Hepatocyte (in vitro differentiated cells): ENCODE measurements at regions not wholly inside any gene's neighbourhood (a gene's known extent, or its start where the extent isn't known, plus 50 kb on each side); places are given as distances from the start of the nearest gene placed in this dataset.
A peak's percentile ranks its signal among the peaks of the same experiment; 100 is the strongest.

Experiments used
- DNase-seq: peaks from one replicate; pipeline ENCODE4 v3.0.0-alpha.2; 2016; ENCODE audit warnings: low spot score
- H2AFZ ChIP-seq: fragments of 200-600 bp; sonication (generic); 2 replicates; pipeline ENCODE4 v1.6.0; 2016; ENCODE audit warnings: antibody characterized with exemption, mild to moderate bottlenecking
- H3K27ac ChIP-seq: fragments of 200-600 bp; sonication (generic); 2 replicates; pipeline ENCODE4 v1.5.1; 2016; ENCODE audit warnings: mild to moderate bottlenecking
- H3K27me3 ChIP-seq: fragments of 200-600 bp; sonication (generic); 2 replicates; pipeline ENCODE4 v1.6.1; 2016
- H3K36me3 ChIP-seq: fragments of 200-600 bp; sonication (generic); replicated peaks from 2 replicates; pipeline ENCODE4 v1.5.1; 2016; ENCODE audit warnings: low read depth; ENCODE audit not compliant: insufficient read depth
- H3K4me1 ChIP-seq: fragments of 200-600 bp; sonication (generic); 2 replicates; pipeline ENCODE4 v1.5.1; 2016; ENCODE audit warnings: mild to moderate bottlenecking, moderate library complexity; ENCODE audit not compliant: insufficient read depth
- H3K4me2 ChIP-seq: fragments of 200-600 bp; sonication (generic); 2 replicates; pipeline ENCODE4 v1.6.0; 2016
- H3K4me3 ChIP-seq: fragments of 200-600 bp; sonication (generic); 2 replicates; pipeline ENCODE4 v1.5.1; 2016; ENCODE audit warnings: mild to moderate bottlenecking
- H3K79me2 ChIP-seq: fragments of 200-600 bp; sonication (generic); 2 replicates; pipeline ENCODE4 v1.6.0; 2017; ENCODE audit warnings: mild to moderate bottlenecking
- H3K9me2 ChIP-seq: fragments of 200-600 bp; sonication (generic); replicated peaks from 2 replicates; pipeline ENCODE4 v1.6.0; 2017; ENCODE audit warnings: mild to moderate bottlenecking; ENCODE audit not compliant: insufficient read depth
- H3K9me3 ChIP-seq: fragments of 200-600 bp; sonication (generic); 2 replicates; pipeline ENCODE4 v1.5.1; 2016; ENCODE audit warnings: low read depth, mild to moderate bottlenecking
- H4K20me1 ChIP-seq: fragments of 200-600 bp; sonication (generic); 2 replicates; pipeline ENCODE4 v1.6.0; 2016; ENCODE audit warnings: mild to moderate bottlenecking; ENCODE audit not compliant: insufficient read depth, poor library complexity, severe bottlenecking
- EZH2 ChIP-seq: fragments of 200-600 bp; sonication (generic); IDR thresholded peaks from 2 replicates; pipeline ENCODE4 v1.6.1; 2016; ENCODE audit warnings: antibody characterized with exemption, mild to moderate bottlenecking, borderline replicate concordance
- EZH2phosphoT487 ChIP-seq: fragments of 200-600 bp; sonication (generic); IDR thresholded peaks from one replicate; pipeline ENCODE4 v1.6.1; 2018; ENCODE audit warnings: antibody characterized with exemption, mild to moderate bottlenecking, low read depth, moderate library complexity; ENCODE audit not compliant: unreplicated experiment, severe bottlenecking
- WGBS: methylation state at CpG from one replicate; pipeline ENCODE4 v1.1.6; 2016; ENCODE audit warnings: low lambda C conversion rate; ENCODE audit errors: missing lambda C conversion rate; 5-methylcytosine and 5-hydroxymethylcytosine counted together
- TF ChIP-seq, protein P1 (sequence below): fragments of 200-600 bp; sonication (generic); IDR thresholded peaks from 2 replicates; pipeline ENCODE4 v1.5.1; 2016; ENCODE audit warnings: antibody characterized with exemption, mild to moderate bottlenecking; ENCODE audit not compliant: poor library complexity

- Histone ChIP-seq H3K9me2 (no peaks in the 10 kb centered on the region), H3K27ac (no peak overlapping the region), H3K27me3 (no peaks in the 10 kb centered on the region), H3K9me3 (no peaks in the 10 kb centered on the region), H3K4me3 (no peak overlapping the region), H3K79me2 (no peaks in the 10 kb centered on the region), H2AFZ (no peak overlapping the region), H3K36me3 (no peaks in the 10 kb centered on the region), H3K4me1 (no peaks in the 10 kb centered on the region), H3K4me2 (no peak overlapping the region), H4K20me1 (no peaks in the 10 kb centered on the region)
- DNase-seq = no peak
- 93% methylated on average over 1 of the region's 1 CpG for WGBS
- TF ChIP-seq EZH2phosphoT487 = no peak
- TF ChIP-seq EZH2 = no peak
These were observed 92.9 kb upstream of the ERG start for GRCh38 chr21:38591218-38591537.

- Histone ChIP-seq H3K9me2 (no peaks in the 10 kb centered on the region), H3K27me3 (no peaks in the 10 kb centered on the region), H3K27ac (no peak overlapping the region), H3K4me2 (no peak overlapping the region), H2AFZ (no peak overlapping the region), H3K4me1 (peaks cover 3% of the 10 kb centered on the region), H4K20me1 (no peaks in the 10 kb centered on the region), H3K9me3 (no peaks in the 10 kb centered on the region), H3K79me2 (no peaks in the 10 kb centered on the region), H3K4me3 (no peak overlapping the region), H3K36me3 (no peaks in the 10 kb centered on the region)
- peak; percentile 48 for DNase-seq
- 62% methylated on average over 4 of the region's 4 CpGs for WGBS
- no peak for TF ChIP-seq EZH2
- TF ChIP-seq, protein P1, sequence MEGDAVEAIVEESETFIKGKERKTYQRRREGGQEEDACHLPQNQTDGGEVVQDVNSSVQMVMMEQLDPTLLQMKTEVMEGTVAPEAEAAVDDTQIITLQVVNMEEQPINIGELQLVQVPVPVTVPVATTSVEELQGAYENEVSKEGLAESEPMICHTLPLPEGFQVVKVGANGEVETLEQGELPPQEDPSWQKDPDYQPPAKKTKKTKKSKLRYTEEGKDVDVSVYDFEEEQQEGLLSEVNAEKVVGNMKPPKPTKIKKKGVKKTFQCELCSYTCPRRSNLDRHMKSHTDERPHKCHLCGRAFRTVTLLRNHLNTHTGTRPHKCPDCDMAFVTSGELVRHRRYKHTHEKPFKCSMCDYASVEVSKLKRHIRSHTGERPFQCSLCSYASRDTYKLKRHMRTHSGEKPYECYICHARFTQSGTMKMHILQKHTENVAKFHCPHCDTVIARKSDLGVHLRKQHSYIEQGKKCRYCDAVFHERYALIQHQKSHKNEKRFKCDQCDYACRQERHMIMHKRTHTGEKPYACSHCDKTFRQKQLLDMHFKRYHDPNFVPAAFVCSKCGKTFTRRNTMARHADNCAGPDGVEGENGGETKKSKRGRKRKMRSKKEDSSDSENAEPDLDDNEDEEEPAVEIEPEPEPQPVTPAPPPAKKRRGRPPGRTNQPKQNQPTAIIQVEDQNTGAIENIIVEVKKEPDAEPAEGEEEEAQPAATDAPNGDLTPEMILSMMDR = no peak
- no peak for TF ChIP-seq EZH2phosphoT487
These were observed 98.2 kb upstream of the ERG start for GRCh38 chr21:38596264-38597042.

DNA sequence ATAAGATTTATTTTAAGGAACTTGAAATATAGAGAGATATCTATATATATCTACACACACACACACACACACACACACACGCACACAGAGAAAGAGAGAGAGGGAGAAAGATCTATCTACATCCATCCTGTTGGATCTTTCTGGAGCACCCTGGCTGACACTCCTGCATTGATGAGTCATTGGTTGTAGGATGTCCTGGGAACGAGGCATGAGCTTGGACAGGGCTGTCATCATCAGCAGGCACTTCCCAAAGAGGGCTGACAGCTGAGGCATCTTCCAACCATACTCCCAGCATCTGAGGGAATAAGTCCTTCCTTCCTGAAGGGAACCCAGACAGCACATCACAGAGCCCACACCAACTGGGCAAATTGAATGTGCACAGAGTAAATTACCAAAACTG, 99.1 kb upstream of the ERG start:
- Histone ChIP-seq H3K79me2 (no peaks in the 10 kb centered on the region), H2AFZ (no peak overlapping the region), H3K4me1 (peaks cover 3% of the 10 kb centered on the region), H3K36me3 (no peaks in the 10 kb centered on the region), H3K9me3 (no peaks in the 10 kb centered on the region), H3K4me2 (no peak overlapping the region), H4K20me1 (no peaks in the 10 kb centered on the region), H3K9me2 (no peaks in the 10 kb centered on the region), H3K27ac (no peak overlapping the region), H3K27me3 (no peaks in the 10 kb centered on the region), H3K4me3 (no peak overlapping the region)
- no peak for TF ChIP-seq EZH2phosphoT487
- TF ChIP-seq EZH2 = no peak
- TF ChIP-seq, protein P1 = no peak
- DNase-seq = no peak
- 65% methylated on average over 2 of the region's 2 CpGs for WGBS

DNA sequence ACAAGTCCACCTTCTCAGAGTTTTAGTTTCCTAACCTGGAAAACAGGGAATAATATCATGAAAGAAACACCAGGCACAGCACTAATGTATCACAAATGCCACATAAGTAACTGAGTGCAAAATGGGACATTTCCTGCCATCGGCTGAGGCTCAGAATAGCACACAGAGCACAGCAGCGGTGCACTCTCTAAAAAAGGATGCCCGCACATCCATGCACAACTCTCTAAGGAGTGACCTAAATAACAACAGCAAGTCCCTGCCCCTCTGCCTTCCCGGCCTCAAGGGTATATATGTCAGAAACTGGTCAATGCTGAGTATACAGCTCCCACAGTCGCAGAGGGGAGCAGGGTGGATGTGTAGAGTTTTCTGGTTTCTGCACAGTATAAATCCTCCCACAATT, 100.1 kb upstream of the ERG start:
- peaks cover 3% of the 10 kb centered on the region for H3K4me1 ChIP-seq
- no peak overlapping the region for H3K27ac ChIP-seq
- no peak for DNase-seq
- H3K36me3 ChIP-seq = no peaks in the 10 kb centered on the region
- WGBS = 85% methylated on average over 5 of the region's 5 CpGs
- H3K4me2 ChIP-seq = no peak overlapping the region
- H3K27me3 ChIP-seq = no peaks in the 10 kb centered on the region
- no peak for TF ChIP-seq EZH2phosphoT487
- no peak for TF ChIP-seq EZH2
- H3K79me2 ChIP-seq = no peaks in the 10 kb centered on the region
- H3K9me3 ChIP-seq = no peaks in the 10 kb centered on the region
- H3K9me2 ChIP-seq = no peaks in the 10 kb centered on the region
- H3K4me3 ChIP-seq = no peak overlapping the region
- no peaks in the 10 kb centered on the region for H4K20me1 ChIP-seq
- no peak overlapping the region for H2AFZ ChIP-seq
